Left kidney (tissue), 1 donor: ENCODE measurements at regions not wholly inside any gene's neighbourhood (a gene's known extent, or its start where the extent isn't known, plus 50 kb on each side); places are given as distances from the start of the nearest gene placed in this dataset.

Source experiments
- DNase-seq: peaks from one replicate; pipeline ENCODE4 v3.0.0-alpha.2; 2013

DNA sequence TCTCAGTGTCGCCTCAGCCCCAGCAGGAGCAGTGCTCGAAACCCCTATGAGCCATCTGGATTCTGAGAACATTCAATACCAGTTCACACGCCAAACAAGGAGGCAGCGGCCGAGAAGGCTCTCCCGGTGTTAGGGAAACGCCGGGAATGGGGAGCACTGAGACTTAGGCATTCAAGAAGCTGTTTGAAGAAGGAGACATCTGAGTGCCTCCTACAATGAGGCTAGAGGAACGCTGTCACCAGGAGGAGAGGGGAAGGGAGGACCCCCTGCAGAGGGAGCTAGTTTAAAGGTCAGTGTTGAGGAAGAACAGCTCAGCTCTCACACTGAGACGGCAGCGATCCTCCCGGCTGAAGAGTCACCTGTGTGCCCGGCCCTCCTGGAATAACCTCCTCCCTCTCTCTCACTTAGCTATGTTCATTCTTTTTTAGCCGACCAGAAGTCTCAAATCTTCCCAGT is 69.9 kb downstream of the SERPINA3 start:
- no peak for DNase-seq

DNA sequence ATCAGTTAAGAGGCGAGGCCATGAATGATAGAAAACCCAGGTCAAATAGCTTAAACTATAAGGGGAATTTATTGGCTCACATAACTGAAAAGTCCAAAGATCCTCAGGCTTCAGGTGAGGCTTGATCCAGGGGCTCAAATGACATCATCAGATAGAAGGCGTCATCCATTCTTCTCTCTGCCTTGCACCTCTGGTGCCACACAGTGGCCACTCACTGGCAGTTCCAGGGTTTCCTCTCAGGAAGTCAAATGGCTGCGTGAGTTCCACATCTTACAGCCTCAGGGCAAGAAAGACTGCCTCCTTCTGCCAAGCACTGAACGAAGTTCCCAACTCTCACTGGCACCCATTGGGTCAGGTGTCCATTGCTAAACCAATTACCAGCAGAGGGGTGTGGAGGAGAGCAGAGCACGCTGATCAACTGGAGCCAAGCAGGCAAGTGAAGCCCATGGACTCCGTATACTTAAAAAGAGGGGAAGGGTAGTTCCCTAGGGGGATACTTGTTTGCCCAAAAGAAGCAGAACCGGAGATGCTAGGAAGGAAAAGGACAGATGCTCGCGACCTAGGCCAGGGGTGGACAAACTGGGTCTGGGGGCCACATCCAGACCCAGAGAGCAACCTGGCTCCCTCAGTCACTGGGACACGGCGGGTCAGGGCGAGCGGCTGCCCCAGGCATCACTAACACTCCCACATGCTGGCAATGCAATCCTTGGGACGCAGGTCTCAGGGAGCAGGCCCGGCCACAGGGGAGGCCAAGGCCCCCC is 69.3 kb downstream of the SERPINA3 start:
- DNase-seq: no peak

DNA sequence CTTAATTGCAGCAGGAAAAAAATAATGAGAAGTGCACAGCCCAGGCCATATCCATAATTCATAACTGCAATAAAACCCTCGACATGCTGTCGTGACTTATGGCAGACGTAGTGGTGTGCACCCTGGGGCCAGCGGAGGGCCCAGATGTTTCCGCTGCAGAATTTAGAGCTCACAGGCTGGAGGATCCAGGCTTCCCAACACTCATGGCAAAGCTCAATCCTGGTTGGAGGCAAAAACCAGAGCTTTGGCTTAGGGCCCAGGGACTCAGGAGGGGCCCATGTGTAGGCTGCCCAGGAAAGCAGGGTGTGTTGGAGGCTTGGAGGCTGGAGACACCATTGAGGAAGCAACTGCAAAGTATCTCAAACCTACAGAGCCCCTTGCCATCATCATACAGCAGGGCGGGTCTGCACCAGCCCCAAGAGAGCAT is 68.7 kb downstream of the SERPINA3 start:
- no peak for DNase-seq

DNA sequence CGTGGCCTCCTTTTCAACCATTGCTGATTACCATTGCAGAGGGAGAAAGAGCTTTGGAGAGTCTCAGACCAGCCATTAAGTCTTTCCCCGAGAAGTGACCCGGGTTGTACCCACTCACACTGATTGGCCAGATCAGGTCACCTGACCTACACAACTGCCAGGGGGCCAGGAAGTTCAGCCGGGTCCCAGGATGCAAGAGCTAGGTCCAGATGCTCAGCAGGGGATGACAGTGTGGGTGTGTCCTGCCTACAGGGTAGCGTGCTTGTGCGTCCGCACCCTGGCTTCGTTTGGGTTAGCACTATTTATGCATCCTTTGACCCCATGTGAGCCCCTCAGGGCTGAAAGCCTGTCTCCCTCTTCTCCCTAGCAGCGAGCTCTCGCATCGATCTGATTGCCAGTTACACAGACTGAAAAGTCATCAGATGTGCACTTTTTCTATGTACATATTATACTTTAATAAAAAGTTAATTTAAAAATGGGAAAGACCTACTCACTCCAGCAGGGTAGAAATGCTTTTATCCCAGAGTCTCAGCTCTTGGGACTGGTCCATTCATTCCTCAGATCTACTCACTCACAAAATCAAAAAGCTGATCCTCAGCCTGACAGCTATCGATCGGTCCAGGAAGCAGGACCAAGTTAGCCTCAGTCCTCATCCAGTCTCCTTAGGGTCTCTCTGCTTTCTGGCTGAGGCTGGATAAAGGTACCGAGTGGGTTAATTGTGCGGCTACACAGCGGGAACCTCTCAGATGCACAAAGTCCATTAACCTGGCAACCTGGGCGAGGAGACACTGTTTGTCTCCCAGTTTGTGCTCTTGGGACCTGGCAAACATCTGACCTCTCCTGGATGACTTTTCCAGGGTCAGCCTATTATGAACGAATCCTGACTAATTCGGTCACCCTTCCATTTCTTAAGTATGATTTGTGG is 68.0 kb downstream of the SERPINA3 start:
- DNase-seq: no peak

DNA sequence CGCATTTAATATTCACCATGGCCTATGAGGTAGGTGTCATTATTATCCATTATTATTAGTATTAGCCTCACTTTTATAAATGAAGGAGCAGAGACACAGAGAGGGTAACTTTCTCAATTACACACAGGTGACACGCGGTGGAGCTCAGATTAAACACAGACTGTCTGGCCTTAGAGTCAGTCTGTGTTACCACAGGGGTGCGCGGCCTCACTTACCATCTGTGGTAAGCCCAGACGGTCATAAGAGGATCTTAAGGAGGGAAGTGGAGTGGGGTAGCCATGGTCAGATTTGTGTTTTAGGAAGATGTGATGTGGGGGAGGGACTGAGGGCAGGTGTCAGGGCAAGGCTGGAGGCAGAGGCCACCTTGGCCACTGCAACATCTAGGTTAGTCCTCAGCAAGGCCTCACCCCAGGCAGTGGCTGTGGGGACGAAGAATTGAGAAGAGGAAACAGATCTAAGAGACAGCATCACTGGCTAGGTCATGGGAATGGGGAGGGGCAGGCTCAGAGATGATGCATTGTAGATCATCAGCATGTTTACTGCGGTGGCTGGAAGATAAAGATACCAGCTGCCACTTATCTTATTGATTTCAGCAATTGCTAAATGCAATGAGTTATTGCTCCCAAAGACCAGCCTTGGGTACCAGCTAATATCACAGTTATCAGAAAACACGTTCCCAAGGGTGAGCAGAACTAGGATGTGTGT is 67.1 kb downstream of the SERPINA3 start:
- no peak for DNase-seq

DNA sequence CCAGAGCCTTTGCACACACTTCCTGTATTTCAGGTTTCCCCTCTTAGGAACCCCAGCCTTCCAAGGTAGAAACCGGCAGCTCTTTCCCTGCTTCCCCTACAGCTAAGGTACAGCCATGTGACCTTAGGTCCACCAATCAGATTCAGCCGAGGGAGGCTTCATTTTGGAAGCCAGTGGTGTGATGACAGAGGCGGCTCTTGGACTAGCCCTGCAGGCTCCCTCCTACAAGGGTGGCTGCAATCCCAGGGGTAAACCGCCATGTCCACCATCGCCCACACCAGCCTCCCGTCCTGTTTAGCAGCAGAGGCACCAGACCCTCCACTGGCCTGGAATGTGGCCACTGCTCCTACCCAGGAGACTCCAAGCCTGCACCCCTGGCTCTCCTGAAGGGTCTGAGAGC is 65.6 kb downstream of the SERPINA3 start:
- DNase-seq: no peak

DNA sequence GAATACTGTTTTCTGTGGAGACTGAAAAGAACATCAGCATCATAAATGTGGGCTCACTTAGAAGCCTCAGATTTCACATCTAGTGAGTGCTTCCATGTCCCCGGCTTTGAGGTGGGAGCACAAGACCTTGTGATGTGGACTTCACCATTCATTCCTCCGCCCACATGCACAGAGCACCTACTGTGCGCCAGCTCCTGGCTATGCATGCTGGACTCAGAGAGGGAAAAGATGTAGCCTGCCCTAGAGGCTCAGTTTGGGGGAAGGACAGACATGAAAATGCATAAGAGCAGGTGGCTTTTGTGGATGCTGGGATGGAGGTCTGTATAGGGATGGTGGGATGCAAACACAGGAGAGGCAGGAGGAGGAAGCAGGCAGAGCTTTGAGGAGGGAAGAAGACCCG is 65.0 kb downstream of the SERPINA3 start:
- no peak for DNase-seq

DNA sequence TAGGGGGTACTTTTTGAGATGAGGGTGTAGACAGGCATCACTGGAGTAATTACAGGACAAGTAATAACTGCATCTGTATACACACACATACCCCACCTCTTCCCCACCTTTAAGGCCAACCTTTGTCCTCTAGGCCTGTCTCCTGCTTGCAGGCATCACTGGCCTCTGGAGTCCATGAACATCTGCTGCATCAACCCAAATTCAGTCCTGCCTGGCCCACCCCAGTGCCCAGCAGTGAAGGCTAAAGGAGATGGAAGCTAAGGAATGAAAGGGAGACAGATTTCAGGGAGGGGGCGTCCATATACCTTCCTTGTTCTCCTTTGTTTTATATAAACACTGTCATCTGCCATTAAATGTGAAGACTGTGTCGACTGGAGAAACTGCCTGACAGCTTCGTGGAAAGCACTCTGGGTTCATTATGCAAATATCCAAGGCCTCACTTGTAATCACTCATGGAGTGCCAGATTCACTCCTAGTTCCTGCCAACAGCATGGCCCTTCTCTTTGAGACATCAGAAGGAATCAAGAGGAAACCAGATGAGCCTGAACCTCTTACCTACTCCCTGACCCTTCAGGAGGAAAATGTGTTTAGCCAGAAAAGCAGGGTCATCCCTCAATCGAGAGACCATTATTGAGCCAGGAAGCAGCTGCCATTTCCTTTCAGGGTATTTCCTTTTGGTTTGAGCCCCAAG is 64.4 kb downstream of the SERPINA3 start:
- DNase-seq: no peak

DNA sequence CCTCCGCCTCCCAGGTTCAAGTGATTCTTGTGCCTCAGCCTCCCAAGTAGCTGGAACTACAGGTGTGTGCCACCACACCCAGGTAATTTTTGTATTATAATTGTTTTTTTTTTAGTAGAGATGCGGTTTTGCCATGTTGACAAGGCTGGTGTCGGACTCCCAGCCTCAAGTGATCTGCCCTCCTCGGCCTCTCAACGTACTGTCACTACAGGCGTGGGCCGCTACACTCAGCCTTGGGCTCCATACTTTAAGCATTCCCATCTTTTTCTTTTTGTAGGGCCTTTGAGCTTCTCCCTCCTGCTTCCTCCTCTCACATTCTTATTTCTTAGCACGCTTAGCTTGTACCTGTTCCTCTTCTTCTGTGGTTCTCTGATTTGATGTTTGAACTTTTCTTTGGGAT is 62.8 kb downstream of the SERPINA3 start:
- no peak for DNase-seq

DNA sequence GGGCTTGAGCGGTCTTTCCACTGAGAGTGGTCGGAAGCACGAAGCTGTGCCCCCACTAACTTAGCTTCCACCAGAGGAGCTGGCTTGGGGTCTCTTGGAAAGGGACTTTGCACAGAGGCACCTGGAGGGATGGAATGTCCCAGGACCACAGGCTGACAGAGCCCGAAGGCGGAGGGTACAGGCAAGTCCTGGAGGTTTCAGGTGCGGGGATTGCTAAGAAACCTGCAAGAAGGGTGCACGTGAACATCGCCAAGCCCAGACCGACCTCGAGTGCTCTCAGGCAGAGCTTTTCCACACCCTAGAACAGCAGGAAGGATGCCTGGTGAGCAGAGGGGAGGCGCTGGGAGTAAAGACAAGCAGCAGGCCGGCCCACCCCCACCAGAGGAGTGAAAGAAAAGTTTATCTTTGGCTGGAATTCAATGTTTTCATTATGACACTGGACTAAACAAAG is 61.6 kb downstream of the SERPINA3 start:
- DNase-seq: no peak
